HG02759 (cell line): ENCODE measurements at regions not wholly inside any gene's neighbourhood (a gene's known extent, or its start where the extent isn't known, plus 50 kb on each side); places are given as distances from the start of the nearest gene placed in this dataset.
"Not testable (repeated sequence)": the region's sequence is repeated elsewhere in the genome, so short reads cannot be mapped to it uniquely, and the experiment has no call there.

Source experiments
- ATAC-seq: cut with Tn5 transposase; IDR thresholded peaks from one replicate; pipeline ENCODE4 v1.9.1; 2021; ENCODE audit warnings: mild to moderate bottlenecking, moderate library complexity; ENCODE audit not compliant: unreplicated experiment

- not testable (repeated sequence) for ATAC-seq
These were observed 903.9 kb upstream of the ADAMTS5 start for GRCh38 chr21:27870755-27871154.

- not testable (repeated sequence) for ATAC-seq
These were observed 893.5 kb upstream of the ADAMTS5 start for GRCh38 chr21:27860314-27860955.

GRCh38 chr21:27858053-27858825, 891.4 kb upstream of the ADAMTS5 start:
- not testable (repeated sequence) for ATAC-seq

GRCh38 chr21:27856988-27857387, 890.1 kb upstream of the ADAMTS5 start:
- ATAC-seq: not testable (repeated sequence)

- ATAC-seq: no peak
These were observed 874.3 kb upstream of the ADAMTS5 start for GRCh38 chr21:27841084-27841672.

GRCh38 chr21:27840262-27840661, 873.4 kb upstream of the ADAMTS5 start:
- ATAC-seq: no peak

- ATAC-seq: no peak
These were observed 872.7 kb upstream of the ADAMTS5 start for GRCh38 chr21:27839512-27840115.

DNA sequence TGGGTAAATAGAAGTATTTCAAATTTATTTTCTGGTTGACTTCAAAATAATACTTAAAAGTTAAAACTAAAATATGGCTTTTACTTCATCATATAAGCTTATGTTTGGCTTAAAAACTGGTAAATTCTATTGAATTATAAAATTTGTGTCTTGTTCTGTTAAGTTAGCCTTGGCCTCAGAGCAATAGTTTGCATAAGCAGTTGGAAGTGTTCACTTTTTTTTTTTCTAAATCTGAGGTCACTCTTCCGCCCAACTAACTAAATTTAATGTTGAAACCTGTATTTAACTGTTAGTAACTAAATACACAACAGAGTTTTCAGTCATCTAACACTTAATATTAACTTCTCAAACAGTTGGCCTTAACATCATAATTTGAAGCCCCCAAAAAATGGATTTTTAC, 871.7 kb upstream of the ADAMTS5 start:
- ATAC-seq: no peak

GRCh38 chr21:27837936-27838335, 871.0 kb upstream of the ADAMTS5 start:
- no peak for ATAC-seq

- no peak for ATAC-seq
These were observed 866.4 kb upstream of the ADAMTS5 start for GRCh38 chr21:27833298-27833697.

DNA sequence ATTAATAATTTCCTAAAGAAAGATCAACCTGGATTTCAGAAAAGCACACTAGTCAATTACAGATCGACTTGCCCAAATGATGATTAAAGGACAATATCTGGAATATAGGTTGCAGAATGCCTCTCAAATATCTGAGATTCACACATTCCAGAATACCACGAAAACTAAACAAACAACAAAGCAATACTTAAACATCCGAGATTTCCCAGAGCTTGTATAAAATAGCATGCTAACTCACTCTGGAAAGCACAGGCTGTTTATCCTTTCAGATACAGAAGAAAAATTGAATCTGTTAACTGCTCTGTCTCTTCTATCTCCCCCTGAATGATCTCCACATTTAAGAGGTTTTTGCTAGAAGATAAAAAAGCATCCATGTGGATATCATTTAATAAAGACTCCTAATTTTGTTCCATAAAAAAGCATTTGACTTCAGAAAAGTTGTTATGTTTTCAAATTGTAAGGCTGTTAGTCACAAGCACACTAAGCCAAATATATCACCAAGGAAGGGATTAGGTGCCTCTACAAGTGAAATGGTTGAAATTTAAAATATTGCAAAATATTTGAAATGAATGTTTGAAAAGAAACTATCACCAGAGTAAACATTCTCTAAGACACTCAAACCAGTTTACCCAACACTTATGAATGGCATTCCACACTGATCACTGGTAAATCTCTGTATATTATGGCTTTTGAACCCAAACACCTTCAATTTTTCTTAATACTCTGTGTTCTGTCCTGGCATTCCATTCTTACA, 865.1 kb upstream of the ADAMTS5 start:
- ATAC-seq: no peak

- ATAC-seq: no peak
These were observed 864.3 kb upstream of the ADAMTS5 start for GRCh38 chr21:27831177-27831576.

DNA sequence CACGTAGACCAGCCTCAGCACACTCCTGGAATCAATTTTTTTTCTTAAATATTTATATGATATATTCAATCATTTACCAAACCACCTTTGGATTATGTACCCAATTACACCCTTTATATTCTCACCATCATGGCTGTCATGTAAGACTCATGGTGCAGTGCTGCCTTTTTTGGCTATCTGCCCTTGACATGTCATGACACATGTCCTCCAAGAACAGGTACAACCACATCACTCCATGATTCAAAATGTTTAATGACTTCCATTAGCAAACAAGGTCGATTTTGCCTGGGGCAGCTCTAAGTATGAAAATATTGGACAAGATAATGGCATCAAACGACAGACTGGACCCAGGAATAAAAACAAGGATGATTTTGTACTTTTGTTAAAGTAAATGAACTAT, 861.1 kb upstream of the ADAMTS5 start:
- ATAC-seq: no peak

DNA sequence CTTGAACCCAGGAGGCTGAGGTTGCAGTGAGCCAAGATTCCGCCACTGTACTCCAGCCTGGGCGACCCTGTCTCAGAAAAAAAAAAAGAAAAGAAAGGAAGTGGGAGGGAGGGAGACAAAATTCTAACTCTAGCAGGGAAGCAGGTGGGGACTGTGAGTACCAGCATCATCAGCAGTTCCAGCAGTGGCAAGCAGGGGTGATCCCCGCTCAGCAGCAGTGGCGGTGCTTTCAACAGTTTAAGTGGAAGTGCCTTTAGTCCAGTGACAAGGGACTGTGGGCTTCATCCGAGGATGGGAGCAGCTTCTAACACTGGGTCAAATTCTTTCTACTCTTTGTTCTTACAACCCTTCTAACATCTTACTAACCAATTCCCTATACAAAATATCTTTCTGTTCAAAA, 858.1 kb upstream of the ADAMTS5 start:
- ATAC-seq: no peak

GRCh38 chr21:27823652-27824201, 856.8 kb upstream of the ADAMTS5 start:
- no peak for ATAC-seq

DNA sequence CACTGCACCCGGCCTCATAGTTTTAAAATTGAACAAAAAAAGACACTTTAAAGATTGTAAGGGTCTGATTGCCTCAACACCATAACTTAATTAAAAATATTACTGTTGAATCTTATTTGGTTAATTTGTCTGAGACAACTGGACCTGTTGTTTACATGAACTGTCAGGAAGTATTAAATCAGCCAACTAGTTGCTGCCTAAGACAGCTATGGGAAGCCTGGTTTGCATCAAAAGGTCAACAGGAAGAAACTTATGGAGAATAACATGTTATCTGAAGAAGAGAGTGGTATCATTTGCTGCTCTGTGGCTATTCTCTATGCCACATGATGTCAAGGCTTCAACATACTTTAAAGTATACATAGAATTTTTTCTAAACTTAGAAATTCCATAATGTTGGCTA, 853.5 kb upstream of the ADAMTS5 start:
- ATAC-seq: no peak

- no peak for ATAC-seq
These were observed 852.4 kb upstream of the ADAMTS5 start for GRCh38 chr21:27819299-27819698.

DNA sequence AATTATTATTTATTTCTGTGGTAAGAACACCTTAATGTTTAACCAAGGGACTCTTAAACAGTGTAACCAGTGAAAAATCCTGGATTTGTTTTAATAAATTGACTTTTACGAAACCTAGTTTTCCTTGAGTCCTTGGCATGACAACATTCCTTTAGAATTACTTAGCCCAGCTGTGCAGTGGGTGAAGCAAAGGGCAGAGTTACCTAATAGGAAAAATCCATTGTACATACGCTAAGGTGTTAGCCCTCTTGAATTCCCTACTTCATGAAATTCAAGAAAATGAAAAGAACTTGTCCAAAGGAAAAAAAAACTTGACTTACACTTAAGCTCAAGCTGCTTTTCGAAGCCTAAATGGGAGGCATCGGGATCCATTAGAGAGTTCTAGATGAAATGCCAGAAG, 852.0 kb upstream of the ADAMTS5 start:
- no peak for ATAC-seq

DNA sequence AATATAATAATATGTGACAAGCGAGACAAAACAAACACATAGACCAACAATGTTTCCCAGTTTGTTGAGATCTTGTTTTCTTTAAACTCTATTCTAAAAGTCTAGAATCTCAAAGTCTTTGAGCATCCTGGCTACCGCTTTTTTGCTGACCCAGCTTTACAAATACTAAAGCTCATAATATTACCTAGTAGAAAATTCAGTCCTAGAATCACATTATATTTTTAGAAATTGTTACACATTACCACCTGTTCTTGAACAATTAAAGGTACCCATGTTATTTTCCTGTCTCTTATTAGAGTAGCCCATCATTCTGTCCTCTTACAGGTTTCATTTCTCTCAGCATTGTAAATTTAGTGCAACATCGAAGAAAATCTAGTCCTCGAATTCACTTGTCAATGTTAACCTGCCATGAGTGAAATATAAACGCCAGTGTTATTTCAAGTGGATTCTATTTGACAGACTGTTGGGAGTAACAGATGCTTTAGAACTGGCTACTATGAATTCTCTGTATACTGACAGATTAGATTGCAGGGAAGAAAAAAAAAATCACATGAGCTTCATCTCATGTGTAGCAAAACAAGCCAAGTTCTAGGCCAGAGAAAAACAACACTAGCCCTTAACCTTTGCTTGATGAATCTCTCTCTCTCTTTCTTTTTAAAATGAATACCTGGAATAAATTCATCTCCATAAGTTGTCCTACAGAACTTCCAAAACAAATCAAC, 851.2 kb upstream of the ADAMTS5 start:
- no peak for ATAC-seq

DNA sequence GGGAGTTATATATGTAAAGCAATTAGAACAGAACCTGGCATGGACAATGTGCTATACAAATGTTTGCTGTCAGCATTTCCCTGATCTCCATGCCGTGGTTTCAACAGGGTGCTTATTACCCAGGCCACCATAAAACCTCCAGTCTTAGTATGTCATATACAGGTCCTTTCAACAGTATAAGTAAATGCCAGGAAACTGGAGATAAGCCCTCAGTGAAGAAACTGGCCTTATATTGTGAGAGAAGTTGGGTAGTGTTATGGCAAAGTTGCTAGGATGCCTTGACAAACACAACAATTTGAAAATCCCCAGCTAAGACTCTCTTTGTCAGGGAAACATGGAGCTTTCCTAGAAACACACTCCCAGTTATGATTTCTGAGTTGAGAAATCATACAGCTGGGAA, 850.2 kb upstream of the ADAMTS5 start:
- ATAC-seq: no peak
